ENCODE measurements at regions not wholly inside any gene's neighbourhood (a gene's known extent, or its start where the extent isn't known, plus 50 kb on each side); places are given as distances from the start of the nearest gene placed in this dataset.

- TF ChIP-seq, protein P1, sequence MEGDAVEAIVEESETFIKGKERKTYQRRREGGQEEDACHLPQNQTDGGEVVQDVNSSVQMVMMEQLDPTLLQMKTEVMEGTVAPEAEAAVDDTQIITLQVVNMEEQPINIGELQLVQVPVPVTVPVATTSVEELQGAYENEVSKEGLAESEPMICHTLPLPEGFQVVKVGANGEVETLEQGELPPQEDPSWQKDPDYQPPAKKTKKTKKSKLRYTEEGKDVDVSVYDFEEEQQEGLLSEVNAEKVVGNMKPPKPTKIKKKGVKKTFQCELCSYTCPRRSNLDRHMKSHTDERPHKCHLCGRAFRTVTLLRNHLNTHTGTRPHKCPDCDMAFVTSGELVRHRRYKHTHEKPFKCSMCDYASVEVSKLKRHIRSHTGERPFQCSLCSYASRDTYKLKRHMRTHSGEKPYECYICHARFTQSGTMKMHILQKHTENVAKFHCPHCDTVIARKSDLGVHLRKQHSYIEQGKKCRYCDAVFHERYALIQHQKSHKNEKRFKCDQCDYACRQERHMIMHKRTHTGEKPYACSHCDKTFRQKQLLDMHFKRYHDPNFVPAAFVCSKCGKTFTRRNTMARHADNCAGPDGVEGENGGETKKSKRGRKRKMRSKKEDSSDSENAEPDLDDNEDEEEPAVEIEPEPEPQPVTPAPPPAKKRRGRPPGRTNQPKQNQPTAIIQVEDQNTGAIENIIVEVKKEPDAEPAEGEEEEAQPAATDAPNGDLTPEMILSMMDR (IDR thresholded peaks at IDR 0.05; ENCODE audit: low read depth, low read length, poor library complexity, severe bottlenecking) = no peak
- no peak for TF ChIP-seq EZH2phosphoT487 (IDR thresholded peaks at IDR 0.05; ENCODE audit: borderline replicate concordance, low read length)
Observed at GRCh38 chr1:193538680-193539079, 352.3 kb upstream of the B3GALT2 start.
